ENCODE measurements at regions not wholly inside any gene's neighbourhood (a gene's known extent, or its start where the extent isn't known, plus 50 kb on each side); places are given as distances from the start of the nearest gene placed in this dataset.

GRCh38 chr3:190741788-190742187, 120.7 kb downstream of the GMNC start (continued):
- no peak for TF ChIP-seq CHD2 (IDR thresholded peaks at IDR 0.05; ENCODE audit: low read length)
- TF ChIP-seq, protein P1, sequence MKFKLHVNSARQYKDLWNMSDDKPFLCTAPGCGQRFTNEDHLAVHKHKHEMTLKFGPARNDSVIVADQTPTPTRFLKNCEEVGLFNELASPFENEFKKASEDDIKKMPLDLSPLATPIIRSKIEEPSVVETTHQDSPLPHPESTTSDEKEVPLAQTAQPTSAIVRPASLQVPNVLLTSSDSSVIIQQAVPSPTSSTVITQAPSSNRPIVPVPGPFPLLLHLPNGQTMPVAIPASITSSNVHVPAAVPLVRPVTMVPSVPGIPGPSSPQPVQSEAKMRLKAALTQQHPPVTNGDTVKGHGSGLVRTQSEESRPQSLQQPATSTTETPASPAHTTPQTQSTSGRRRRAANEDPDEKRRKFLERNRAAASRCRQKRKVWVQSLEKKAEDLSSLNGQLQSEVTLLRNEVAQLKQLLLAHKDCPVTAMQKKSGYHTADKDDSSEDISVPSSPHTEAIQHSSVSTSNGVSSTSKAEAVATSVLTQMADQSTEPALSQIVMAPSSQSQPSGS (IDR thresholded peaks at IDR 0.05; ENCODE audit: low read length), result no peak
- no peak for TF ChIP-seq TCF12 (IDR thresholded peaks at IDR 0.05; ENCODE audit: low read depth, low read length)
- TF ChIP-seq ATF3 (IDR thresholded peaks at IDR 0.05; ENCODE audit: insufficient read depth, low read depth, low read length), result no peak
- no peak for TF ChIP-seq BACH1 (IDR thresholded peaks at IDR 0.05; ENCODE audit: low read length)

All from H1 (cell line).